ENCODE measurements at regions not wholly inside any gene's neighbourhood (a gene's known extent, or its start where the extent isn't known, plus 50 kb on each side); places are given as distances from the start of the nearest gene placed in this dataset.

- no peak overlapping the region for H3K4me3 Mint-ChIP-seq
- intact Hi-C loops (cut with micrococcal nuclease): no loop called here
- H3K27me3 Mint-ChIP-seq (ENCODE audit: low read depth in 2 of 2): no peaks in the 10 kb centered on the region
- no peaks in the 10 kb centered on the region for H3K36me3 Mint-ChIP-seq
- Histone ChIP-seq H3K4me1 (ENCODE audit: control insufficient read depth, insufficient read depth, low read length) (peaks cover 44% of the 10 kb centered on the region), H3K27me3 (ENCODE audit: control insufficient read depth, insufficient read depth, low read length) (no peaks in the 10 kb centered on the region), H3K27ac (ENCODE audit: low read length) (no peak overlapping the region), H3K4me3 (ENCODE audit: low read length) (no peak overlapping the region), H3K9me3 (ENCODE audit: control insufficient read depth, insufficient read depth, low read length) (no peaks in the 10 kb centered on the region), H3K36me3 (ENCODE audit: control insufficient read depth, insufficient read depth, low read length) (no peaks in the 10 kb centered on the region)
- WGBS (ENCODE audit: insufficient coverage): 100% methylated on average over 1 of the region's 1 CpG
- DNase-seq (no peak), ATAC-seq (no peak)
- no peaks in the 10 kb centered on the region for H3K9me3 Mint-ChIP-seq
- H3K27ac Mint-ChIP-seq: no peak overlapping the region
- TF ChIP-seq, protein P1, sequence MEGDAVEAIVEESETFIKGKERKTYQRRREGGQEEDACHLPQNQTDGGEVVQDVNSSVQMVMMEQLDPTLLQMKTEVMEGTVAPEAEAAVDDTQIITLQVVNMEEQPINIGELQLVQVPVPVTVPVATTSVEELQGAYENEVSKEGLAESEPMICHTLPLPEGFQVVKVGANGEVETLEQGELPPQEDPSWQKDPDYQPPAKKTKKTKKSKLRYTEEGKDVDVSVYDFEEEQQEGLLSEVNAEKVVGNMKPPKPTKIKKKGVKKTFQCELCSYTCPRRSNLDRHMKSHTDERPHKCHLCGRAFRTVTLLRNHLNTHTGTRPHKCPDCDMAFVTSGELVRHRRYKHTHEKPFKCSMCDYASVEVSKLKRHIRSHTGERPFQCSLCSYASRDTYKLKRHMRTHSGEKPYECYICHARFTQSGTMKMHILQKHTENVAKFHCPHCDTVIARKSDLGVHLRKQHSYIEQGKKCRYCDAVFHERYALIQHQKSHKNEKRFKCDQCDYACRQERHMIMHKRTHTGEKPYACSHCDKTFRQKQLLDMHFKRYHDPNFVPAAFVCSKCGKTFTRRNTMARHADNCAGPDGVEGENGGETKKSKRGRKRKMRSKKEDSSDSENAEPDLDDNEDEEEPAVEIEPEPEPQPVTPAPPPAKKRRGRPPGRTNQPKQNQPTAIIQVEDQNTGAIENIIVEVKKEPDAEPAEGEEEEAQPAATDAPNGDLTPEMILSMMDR (IDR thresholded peaks at IDR 0.05): no peak
- peaks cover 25 to 39% of the 10 kb centered on the region in 2 donors for H3K4me1 Mint-ChIP-seq
These were observed 155.1 kb downstream of the CD83 start for GRCh38 chr6:14272737-14273085.

GRCh38 chr6:14273191-14273590 is 155.6 kb downstream of the CD83 start:
- intact Hi-C loops (cut with micrococcal nuclease): no loop called here
- ATAC-seq: no peak
- TF ChIP-seq, protein P1 (IDR thresholded peaks at IDR 0.05): no peak
- H3K4me3 Mint-ChIP-seq: no peak overlapping the region
- Histone ChIP-seq H3K4me3 (ENCODE audit: low read length) (no peak overlapping the region), H3K9me3 (ENCODE audit: control insufficient read depth, insufficient read depth, low read length) (no peaks in the 10 kb centered on the region), H3K36me3 (ENCODE audit: control insufficient read depth, insufficient read depth, low read length) (no peaks in the 10 kb centered on the region), H3K27me3 (ENCODE audit: control insufficient read depth, insufficient read depth, low read length) (no peaks in the 10 kb centered on the region), H3K4me1 (ENCODE audit: control insufficient read depth, insufficient read depth, low read length) (peaks cover 48% of the 10 kb centered on the region), H3K27ac (ENCODE audit: low read length) (no peak overlapping the region)
- WGBS (ENCODE audit: insufficient coverage): 93% methylated on average over 8 of the region's 8 CpGs
- H3K4me1 Mint-ChIP-seq: peaks cover 29 to 43% of the 10 kb centered on the region in 2 donors
- no peaks in the 10 kb centered on the region for H3K36me3 Mint-ChIP-seq
- no peaks in the 10 kb centered on the region for H3K27me3 Mint-ChIP-seq (ENCODE audit: low read depth in 2 of 2)
- no peaks in the 10 kb centered on the region for H3K9me3 Mint-ChIP-seq
- no peak for DNase-seq
- no peak overlapping the region for H3K27ac Mint-ChIP-seq

- Mint-ChIP-seq H3K9me3 (no peaks in the 10 kb centered on the region), H3K36me3 (no peaks in the 10 kb centered on the region), H3K27me3 (ENCODE audit: low read depth in 2 of 2) (no peaks in the 10 kb centered on the region), H3K4me3 (no peak overlapping the region), H3K27ac (no peak overlapping the region), H3K4me1 (peaks cover 29 to 45% of the 10 kb centered on the region in 2 donors)
- DNase-seq (no peak), ATAC-seq (no peak)
- H3K9me3 ChIP-seq (ENCODE audit: control insufficient read depth, insufficient read depth, low read length): no peaks in the 10 kb centered on the region
- TF ChIP-seq, protein P1 (IDR thresholded peaks at IDR 0.05): no peak
- no peaks in the 10 kb centered on the region for H3K36me3 ChIP-seq (ENCODE audit: control insufficient read depth, insufficient read depth, low read length)
- peaks cover 51% of the 10 kb centered on the region for H3K4me1 ChIP-seq (ENCODE audit: control insufficient read depth, insufficient read depth, low read length)
- H3K27ac ChIP-seq (ENCODE audit: low read length): no peak overlapping the region
- 94% methylated on average over 6 of the region's 6 CpGs for WGBS (ENCODE audit: insufficient coverage)
- H3K27me3 ChIP-seq (ENCODE audit: control insufficient read depth, insufficient read depth, low read length): no peaks in the 10 kb centered on the region
- no peak overlapping the region for H3K4me3 ChIP-seq (ENCODE audit: low read length)
- intact Hi-C loops (cut with micrococcal nuclease): no loop called here
These were observed 156.4 kb downstream of the CD83 start for GRCh38 chr6:14274016-14274415.
